ENCODE measurements at regions not wholly inside any gene's neighbourhood (a gene's known extent, or its start where the extent isn't known, plus 50 kb on each side); places are given as distances from the start of the nearest gene placed in this dataset.

DNA sequence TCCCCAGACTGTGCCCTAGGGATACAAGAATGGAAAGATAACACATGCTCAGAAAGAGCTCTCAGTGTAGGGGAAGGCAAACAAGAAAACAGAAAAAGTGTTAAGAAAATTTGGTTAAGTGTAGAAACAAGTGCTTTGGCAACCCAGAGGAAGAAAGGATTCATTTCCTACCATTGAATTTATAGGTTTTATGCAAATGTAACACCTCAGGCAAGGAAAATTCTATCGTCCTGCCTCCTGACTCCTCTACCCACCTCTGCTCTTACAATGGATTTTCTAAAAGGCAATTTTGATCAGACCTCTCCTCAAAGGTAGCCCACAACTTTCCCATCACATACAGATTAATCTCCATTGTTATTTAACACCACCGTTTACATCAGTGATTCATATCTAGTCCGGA lies 298.7 kb downstream of the RFC3 start:
- no peak for DNase-seq (ENCODE audit: low read depth)

DNA sequence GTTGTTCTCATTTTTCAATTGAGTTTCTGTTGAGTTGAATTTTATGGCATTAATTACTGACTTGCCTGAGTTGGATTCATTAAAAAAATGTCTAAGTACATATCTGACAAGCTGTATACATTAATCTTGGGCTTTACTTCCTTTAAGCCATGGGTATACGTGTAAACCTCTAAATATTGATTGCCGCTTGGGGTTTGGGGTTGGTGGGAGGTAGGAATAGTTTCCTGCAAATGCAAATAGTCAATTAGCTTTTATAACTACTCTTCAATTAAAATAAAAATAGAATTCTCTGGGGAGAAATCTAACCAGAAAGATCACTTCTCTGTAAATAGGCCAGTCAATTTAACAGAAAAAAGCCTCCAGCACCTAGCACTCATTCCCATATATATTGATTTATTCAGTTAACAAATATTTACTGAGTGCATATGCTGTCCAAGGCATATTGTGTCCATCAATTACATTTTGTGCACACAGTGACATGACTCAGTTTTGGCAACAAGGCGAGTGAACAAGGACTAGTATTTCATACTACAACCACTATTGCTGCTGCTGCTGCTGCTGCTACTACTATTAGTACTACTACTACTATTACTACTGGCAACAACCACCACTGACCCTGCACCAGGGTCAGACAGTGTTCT lies 306.8 kb downstream of the RFC3 start:
- no peak for DNase-seq (ENCODE audit: low read depth)

DNA sequence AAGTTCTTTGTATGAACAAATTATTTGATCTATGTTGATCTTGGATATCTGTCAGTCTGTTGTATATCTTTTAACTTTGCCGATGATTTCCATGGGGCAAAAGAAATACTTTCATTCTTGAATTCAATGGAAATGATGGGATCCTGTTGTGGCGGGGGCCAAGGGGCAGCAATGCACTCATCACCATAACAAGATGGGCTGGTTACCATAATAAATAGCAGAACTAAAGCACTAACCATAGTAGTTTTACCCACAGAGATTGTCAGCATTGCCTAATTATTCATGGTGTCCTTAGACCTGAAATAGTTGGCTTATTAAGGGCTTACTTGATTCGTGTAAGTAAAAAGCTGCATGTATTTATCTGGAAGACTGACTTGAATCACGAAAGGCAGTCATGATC lies 309.6 kb downstream of the RFC3 start:
- DNase-seq (ENCODE audit: low read depth) = no peak

DNA sequence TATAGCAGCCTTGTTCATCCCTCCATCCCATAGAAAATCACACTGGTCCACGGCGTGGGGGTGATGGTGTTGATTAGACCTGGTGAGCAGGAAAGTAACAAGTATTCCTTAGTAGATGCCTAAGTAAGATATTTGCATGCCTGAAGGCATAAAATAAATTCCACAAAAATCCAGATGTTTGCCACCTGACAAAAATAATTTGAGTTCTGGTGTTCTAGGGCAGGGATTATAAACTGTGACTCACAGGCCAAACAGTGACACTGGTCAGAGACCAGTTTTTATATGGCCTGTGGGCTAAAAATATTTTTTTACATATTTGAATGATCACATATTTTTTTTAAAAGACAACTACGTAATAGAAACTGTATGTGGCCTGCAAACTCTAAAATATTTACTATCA lies 310.7 kb downstream of the RFC3 start:
- no peak for DNase-seq (ENCODE audit: low read depth)

DNA sequence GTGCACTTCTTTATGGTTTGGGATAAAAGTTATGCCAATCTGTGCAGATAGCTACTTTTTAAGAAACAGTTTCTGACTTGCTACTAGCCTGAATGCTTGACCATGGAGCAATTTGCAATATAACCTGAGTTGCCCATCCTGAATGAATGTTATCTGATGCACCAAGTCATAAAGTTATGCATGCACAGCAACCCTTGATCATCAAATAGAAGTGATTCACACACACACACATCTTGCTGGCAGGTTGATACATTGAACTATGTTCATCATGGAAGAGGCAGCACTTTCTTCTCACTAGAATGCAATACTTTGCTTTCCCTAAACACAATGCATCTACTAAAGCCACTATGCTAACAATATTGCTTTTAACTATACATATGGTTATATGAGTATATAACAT lies 311.5 kb downstream of the RFC3 start:
- no peak for DNase-seq (ENCODE audit: low read depth)

DNA sequence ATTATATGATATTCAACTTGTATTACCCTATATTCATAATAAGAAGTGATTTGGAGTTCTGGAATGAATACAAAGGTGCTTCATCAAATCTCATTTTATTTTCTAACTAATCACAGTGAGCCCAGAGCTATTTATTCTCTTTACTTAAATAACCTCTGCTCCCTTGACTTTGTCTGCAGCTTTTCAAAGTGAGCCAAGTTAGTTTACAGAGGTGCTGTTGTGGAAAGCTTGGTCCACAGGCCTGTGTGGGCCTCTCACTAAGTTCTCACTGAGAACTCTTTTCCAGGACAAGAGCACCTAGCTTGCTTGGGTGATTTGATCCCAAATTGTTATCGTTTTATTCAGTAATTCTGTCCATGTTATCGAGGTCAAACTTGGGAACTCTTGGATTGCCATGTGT lies 319.3 kb downstream of the RFC3 start:
- DNase-seq (ENCODE audit: low read depth) = no peak

DNA sequence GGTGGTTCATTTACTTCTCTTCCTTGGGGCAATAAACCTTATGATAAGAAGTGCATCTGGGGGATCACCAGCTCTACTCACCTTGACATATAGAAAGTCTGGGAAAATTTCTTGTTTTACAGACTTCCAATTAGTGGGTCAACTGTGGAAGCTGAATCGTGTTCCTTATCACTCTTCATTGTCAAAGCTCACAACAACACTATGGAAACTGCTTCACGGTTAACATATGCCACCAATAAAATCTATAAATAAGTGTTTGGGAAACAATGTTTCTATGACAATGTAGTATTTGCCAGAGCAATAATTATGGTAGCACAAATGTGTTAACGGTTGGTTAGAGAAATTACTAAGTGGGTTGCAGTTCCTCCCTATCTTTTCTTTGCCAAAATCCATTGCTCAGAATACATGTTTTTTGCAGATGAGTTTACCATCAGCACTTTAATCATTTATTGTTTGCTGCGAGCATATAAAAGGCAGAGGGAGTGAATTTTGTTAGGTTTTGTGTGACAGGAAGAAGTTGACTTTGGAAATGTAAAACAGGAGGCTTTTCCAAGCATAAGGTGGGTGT lies 321.8 kb downstream of the RFC3 start:
- DNase-seq (ENCODE audit: low read depth) = no peak

DNA sequence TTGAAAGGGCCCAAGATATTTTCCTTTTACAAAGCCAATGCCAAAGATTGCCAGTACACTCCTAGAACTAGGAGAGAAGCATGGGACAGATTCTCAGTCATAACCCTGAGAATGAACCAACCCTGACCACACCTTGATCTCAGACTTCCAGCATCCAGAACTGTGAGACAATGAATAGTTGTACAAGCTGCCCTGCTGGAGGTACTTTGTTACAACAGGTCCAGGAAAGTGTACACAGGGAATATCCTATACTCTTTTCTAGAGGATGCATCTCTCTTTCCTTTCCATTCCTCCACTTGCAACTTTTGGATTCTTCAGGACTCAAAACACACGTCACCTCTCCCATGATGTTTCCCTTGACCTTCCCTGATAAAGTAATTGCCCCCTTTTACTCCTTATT lies 325.7 kb downstream of the RFC3 start:
- DNase-seq (ENCODE audit: low read depth) = no peak

DNA sequence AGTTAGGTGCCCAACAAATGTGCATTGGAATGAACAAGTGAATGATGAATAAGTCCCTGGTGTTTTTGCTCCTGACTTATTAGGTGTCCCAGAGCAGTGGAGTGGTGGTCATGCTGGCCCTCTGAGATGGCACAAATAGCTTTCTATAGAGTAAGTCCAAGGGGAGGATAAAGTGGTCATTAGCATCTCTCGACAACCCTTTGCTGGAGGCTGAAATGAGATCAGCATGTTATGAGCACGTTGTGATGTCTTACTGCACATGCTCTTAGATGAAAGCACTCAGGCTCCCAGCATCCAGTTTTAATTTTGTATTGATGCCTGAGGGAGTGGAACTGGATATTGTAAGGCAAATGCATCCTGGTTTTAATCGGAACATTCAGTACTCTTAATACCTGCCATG lies 326.2 kb downstream of the RFC3 start:
- DNase-seq (ENCODE audit: low read depth) = no peak

DNA sequence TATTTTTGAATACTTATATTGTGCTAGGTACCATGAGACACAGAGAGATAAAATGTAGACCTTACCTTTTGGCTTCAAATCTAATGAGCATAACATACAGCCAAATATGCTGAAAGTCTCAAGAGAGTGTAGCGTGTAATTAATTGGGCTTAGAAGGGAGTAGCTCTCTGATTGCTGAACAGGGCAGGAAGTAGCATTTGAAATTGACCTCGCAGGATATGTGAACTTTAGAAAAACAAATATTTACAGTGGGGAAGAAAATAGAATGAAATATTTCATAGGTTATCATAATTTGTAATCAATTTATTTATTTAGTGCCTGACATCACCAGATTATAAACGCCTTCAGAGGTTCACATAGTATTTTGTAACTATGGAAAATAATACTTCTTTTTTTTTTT lies 327.1 kb downstream of the RFC3 start:
- no peak for DNase-seq (ENCODE audit: low read depth)

DNA sequence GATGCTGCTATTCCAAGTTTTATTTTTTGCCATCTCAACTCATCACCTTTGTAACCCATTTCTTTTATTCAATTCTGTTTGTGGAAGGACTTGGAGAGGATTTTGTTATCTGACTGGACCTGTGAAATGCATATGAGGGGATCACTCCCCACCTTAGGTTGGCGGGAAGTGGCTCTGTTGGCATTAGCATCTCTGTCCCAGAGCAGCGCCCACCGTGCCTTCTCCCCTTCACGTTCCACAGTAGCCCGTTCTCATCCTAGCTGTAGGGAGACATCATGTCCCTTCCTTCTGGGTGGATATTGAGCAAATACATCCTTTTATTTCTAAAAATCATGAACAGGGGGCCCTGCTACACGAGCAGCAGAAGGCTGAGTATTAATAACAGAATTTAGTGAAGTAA lies 330.4 kb downstream of the RFC3 start:
- no peak for DNase-seq (ENCODE audit: low read depth)

DNA sequence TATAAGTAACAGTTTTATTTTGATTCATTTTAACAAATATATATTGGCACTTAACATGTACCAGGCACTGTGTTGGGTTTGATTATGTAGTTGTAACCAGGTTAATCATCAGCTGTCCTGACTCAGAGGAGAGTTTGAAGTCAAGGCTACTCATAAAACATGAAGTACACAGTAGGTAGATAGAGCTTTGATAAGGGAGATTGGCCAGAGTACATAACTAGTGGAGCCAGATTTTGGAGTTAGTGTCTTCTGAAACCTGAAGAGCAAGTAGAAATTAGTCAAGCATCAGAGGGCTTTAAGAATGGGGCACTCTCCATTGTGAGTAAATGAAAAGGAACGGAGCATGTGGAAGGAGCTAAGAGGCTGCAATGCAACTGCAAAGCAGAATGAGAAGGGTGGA lies 333.9 kb downstream of the RFC3 start:
- DNase-seq (ENCODE audit: low read depth) = no peak

DNA sequence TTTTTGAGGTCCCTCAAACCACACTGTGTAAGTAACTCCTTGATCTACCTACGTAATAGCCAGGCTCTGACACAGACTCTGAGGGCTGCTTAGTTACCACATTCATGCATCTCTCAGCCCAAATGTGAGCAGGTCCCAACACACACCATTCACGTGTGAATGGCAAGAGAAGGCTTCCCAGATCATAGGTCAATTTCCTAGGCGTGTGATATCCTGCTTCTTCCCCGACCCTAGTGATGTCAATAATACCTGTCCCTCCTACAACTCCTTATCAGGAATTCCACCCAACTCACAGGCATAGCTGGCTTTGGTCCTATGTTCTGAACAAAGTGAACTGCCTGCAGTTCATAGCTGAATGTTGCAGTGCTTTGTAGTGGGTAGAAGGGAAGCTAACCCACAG lies 334.5 kb downstream of the RFC3 start:
- DNase-seq (ENCODE audit: low read depth) = no peak

DNA sequence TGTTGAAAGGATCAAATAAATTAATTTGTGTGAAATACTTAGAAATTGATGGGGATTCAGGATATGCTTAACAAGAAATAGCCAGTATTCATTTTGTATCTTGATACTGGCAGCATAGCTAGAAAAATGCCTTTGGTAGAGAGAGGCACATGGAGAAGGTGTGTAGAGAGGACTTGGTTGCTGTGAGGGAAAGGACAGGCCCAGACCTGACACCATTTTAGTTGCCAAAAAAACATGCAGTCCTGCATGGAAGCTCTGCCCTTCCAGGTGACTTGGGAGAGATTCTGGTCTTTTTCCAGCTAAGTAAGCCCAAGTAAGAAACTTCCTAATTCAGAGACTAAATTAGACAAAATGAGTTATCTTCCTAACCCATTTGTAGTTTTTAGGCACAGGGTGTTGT lies 335.0 kb downstream of the RFC3 start:
- DNase-seq (ENCODE audit: low read depth) = no peak

DNA sequence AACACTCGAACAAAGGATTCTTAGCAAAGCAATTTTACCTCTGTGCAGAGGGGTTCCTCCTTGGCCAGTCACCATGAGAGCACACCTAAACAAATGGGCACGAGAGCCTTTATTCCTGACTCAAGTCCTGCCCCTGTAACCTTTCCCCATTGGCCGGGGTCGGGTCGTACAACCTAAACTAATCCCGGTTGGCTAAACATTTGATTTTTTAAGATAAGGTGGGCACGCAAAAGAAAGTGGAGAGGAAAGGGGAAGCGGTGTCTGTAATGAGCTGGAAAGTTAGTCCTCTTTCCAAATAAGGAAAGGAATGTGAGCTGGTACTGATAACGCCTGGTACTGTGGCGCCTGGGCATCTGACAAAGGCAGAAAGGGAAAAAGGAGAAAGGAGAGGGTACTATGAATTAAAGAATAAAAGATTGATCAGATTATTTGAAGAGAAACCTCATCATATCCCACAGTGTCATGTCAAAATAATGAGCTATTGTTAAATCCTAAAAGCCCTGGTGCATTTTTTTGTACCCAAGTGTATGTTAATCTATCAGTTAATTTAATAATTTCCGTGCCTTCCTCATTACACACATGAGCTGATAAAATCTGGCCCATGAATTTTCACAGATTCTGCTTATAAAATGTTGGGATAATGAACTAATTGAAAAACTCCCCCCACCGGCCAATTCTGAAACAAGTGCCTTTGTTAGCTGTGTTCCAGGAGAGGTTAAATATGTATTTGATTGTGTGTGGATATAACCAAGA lies 335.7 kb downstream of the RFC3 start:
- DNase-seq (ENCODE audit: low read depth) = no peak

DNA sequence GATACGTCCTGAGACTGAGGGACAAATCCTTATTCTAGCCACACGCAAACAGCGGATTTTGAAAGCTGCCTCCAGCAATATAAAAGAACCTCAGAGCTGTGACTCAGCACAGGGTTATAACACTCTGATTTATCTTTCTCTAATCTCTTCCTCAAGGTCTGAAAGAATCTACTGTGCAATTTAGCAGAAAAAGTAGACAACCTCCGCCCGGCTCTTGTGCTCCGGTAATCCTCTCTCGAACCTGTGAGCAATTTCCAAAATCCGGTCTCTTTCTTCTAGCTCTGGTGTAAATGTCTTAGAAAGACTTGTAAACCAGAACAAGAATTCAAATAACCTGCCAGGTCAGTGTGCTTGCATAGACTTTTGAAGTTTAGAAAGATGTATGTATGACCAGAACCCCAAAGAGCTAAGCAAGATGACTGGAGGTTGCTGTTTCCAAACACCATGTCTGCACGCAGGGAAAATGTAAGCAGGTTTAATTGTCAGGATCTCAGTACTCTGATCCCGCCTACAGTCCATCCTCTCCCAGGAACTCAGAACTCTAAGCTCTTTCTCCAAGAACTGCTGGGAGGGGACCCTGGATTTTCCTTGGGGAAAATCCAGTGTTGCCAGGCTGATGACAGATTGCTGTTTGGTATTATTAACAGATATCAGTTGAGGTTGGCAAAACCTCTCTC lies 338.1 kb downstream of the RFC3 start:
- no peak for DNase-seq (ENCODE audit: low read depth)

DNA sequence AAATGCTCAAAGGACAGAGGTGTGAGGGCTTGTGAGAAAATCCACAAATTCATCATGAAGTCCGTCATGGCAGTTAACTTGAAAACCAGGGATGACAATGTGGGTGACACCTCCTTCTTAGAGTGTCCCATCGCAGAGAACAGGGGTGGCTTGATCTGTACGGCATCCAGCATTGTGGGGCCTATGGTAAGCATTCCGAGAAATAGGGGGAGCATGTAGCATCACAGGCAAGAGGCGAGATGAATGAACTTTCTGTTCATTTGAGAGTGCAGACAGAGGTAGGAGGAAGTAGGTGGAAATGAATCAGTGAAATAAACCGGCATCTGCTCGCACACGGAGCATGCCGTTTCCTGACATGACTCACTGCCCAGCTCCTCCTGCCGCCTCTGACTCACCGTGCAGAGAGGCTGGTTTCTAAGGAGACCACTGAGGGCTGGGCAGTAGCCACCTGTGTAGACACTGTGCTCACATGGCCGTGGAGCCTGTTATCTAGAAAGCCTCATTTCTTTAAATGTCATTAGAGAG lies 339.0 kb downstream of the RFC3 start:
- DNase-seq (ENCODE audit: low read depth) = peak; percentile 67

DNA sequence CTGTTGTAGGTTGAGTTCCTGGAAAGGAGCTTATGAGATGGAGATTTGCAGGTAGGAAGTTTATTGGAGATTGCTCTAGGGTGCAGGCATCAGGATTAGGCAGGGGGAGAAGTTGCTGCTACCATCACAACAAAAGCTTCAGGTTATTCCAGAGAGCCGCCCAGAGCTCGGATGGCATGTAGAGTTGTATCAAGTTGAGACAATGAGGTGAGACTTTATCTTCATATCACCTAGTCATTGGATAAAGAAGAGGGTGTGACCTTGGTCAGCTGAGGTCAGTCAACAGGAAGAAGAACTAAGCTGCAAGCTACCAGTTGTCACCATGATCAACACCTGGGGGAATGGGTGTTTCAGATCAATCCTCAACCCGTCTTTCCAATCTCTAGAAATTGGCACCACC lies 342.0 kb downstream of the RFC3 start:
- DNase-seq (ENCODE audit: low read depth) = no peak

DNA sequence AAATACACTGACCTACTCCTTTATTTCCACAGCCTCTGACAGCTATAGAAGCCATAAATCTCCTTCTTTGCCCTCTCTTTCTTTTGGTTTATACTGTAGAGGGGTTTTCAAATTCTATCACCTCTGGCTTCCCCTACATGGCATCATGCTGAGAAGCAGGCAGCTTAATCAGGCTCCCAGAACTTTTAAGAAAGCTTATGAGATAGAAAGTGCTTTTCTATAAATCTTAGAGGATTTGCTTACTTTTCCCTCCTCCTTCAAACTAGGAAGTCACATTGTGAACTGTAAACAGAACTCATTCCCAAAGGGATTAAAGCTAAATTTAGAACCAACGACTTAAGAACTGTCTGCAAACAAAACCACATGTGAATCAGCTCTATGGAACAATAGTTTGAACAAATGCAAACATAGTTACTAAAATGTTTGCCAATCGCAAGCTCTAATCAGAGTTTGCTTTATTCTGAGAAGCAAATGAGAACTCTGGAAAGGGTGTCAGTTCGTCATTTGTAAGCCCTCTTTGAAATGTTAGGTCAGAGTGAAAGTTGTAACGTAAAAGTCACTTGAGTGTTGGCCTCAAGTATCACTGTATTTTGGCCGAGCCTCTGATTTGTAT lies 344.1 kb downstream of the RFC3 start:
- DNase-seq (ENCODE audit: low read depth) = peak; percentile 60

DNA sequence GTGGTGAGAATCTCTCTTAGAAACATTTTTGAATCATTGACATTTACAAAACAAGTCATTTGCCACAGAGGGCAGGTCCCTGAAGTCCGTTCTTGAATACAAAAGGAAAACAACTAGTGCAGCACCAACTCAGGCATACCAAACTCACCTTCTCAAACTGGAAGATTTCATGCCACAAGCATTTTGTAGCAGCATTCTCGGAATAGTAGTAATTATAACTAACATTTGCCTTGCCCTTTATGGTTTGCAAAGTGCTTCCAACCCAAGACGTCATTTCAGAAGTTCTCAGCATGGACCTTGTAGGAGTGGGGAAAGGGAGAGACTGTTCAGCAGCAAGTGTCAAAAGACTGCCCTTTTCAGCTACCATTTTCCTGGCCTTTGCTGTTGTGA lies 344.6 kb downstream of the RFC3 start:
- no peak for DNase-seq (ENCODE audit: low read depth)

DNA sequence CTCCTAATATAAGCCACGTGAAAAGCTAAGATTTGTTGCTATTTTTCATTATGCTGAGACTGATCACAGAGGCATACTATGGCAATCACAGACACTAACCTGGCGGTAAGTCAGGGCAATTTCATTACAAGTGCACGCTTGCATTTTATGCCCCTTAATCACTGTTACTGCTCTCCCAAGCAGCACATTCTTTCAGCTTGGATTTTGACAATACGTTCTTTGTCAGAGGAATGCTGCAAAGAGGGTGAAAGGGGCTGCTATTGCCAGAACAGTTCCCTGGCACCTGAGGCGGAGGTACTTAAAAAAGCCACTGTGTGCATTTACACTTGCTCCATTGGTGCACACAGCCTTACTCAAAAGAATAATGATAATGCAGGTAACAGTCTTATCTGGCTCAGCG lies 346.6 kb downstream of the RFC3 start:
- DNase-seq (ENCODE audit: low read depth) = no peak

DNA sequence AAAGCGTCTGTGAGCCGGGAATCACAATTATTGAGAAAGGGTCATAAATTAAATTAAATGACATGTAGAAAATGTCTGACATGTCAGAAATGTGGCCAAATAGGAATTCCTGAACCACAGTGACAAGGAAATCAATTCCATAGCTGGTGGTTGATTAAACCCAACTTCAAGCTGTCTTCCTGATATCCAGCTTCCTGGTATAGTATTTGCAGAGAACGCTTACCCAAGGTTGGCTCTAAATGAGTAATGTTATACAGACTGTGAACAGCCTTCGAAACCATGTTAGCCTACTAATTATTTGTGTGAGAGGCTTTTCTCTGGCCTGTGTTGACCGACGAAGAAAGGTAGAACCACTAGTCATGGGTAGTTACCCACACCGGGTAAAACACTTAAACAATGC lies 347.2 kb downstream of the RFC3 start:
- no peak for DNase-seq (ENCODE audit: low read depth)

DNA sequence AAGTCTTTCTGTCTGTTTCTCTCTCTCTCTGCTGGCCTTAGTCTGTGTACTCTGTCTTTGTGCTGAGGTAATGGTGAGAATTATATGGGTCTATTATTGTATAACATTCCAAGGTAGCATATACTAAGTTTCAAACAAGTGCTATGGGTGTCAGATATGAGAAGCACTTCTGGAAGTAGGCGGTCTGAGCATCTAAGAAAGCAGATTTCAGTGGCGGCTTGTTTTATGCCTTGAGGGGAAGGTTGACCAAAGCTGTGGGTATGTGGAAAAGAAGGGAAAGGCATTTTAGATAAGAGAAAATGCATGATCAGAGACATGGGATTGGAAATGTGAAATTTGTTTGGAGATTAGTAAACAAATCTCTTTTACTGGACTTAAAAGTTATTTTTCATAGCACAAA lies 348.5 kb downstream of the RFC3 start:
- DNase-seq (ENCODE audit: low read depth) = no peak

All from fibroblast of the conjunctiva (primary cell).